NCI-H526 (cell line): ENCODE measurements at regions not wholly inside any gene's neighbourhood (a gene's known extent, or its start where the extent isn't known, plus 50 kb on each side); places are given as distances from the start of the nearest gene placed in this dataset.
"Not testable (repeated sequence)": the region's sequence is repeated elsewhere in the genome, so short reads cannot be mapped to it uniquely, and the experiment has no call there.

ENCODE experiments used
- DNase-seq, 2 experiments: peaks; one replicate each; lab custom pipeline; 2025; lab: John Stamatoyannopoulos, UW

GRCh38 chr4:106594291-106594952 lies 225.8 kb upstream of the GIMD1 start:
- DNase-seq = no peak

- no peak for DNase-seq
These were observed 220.3 kb upstream of the GIMD1 start for GRCh38 chr4:106588891-106589290.

- no peak for DNase-seq
These were observed 219.0 kb upstream of the GIMD1 start for GRCh38 chr4:106587558-106587957.

- no peak for DNase-seq
These were observed 217.4 kb upstream of the GIMD1 start for GRCh38 chr4:106585915-106586349.

- no peak for DNase-seq
These were observed 215.9 kb upstream of the GIMD1 start for GRCh38 chr4:106584337-106584989.

GRCh38 chr4:106583567-106583966 lies 215.0 kb upstream of the GIMD1 start:
- no peak for DNase-seq

- DNase-seq = no peak
These were observed 214.5 kb upstream of the GIMD1 start for GRCh38 chr4:106583108-106583507.

GRCh38 chr4:106582103-106582502 lies 213.5 kb upstream of the GIMD1 start:
- no peak for DNase-seq

GRCh38 chr4:106579236-106579635 lies 210.7 kb upstream of the GIMD1 start:
- DNase-seq = no peak

- no peak for DNase-seq
These were observed 200.8 kb upstream of the GIMD1 start for GRCh38 chr4:106569146-106570031.

GRCh38 chr4:106565727-106566126 lies 197.1 kb upstream of the GIMD1 start:
- no peak for DNase-seq

GRCh38 chr4:106563637-106564036 lies 195.1 kb upstream of the GIMD1 start:
- DNase-seq = not testable (repeated sequence)

GRCh38 chr4:106551724-106552123 lies 183.1 kb upstream of the GIMD1 start:
- DNase-seq = no peak

- no peak for DNase-seq
These were observed 180.0 kb upstream of the GIMD1 start for GRCh38 chr4:106548446-106549044.

- DNase-seq = no peak
These were observed 177.8 kb upstream of the GIMD1 start for GRCh38 chr4:106546370-106546769.

GRCh38 chr4:106542609-106543008 lies 174.0 kb upstream of the GIMD1 start:
- not testable (repeated sequence) for DNase-seq

GRCh38 chr4:106541253-106541652 lies 172.7 kb upstream of the GIMD1 start:
- DNase-seq = no peak

- no peak for DNase-seq
These were observed 162.2 kb upstream of the GIMD1 start for GRCh38 chr4:106530821-106531220.

- no peak for DNase-seq
These were observed 161.4 kb upstream of the GIMD1 start for GRCh38 chr4:106530024-106530361.

GRCh38 chr4:106529348-106530023 lies 160.9 kb upstream of the GIMD1 start:
- no peak for DNase-seq

GRCh38 chr4:106527316-106527715 lies 158.7 kb upstream of the GIMD1 start:
- DNase-seq = no peak

- not testable (repeated sequence) for DNase-seq
These were observed 156.8 kb upstream of the GIMD1 start for GRCh38 chr4:106525425-106525824.
